ENCODE measurements at regions not wholly inside any gene's neighbourhood (a gene's known extent, or its start where the extent isn't known, plus 50 kb on each side); places are given as distances from the start of the nearest gene placed in this dataset.
"Not testable (repeated sequence)": the region's sequence is repeated elsewhere in the genome, so short reads cannot be mapped to it uniquely, and the experiment has no call there.

GRCh38 chr9:30329431-30329830 lies 2055.0 kb upstream of the ACO1 start:
- H3K36me3 Mint-ChIP-seq, result no peaks in the 10 kb centered on the region
- peaks cover 4% of the 10 kb centered on the region for H3K9me3 Mint-ChIP-seq
- H3K27me3 Mint-ChIP-seq, result no peaks in the 10 kb centered on the region
- H3K4me3 Mint-ChIP-seq, result no peak overlapping the region
- ATAC-seq, result no peak
- H3K4me1 Mint-ChIP-seq (ENCODE audit: low read depth in 2 of 2), result no peaks in the 10 kb centered on the region
- DNase-seq (ENCODE audit: low spot score), result no peak
- H3K27ac Mint-ChIP-seq, result no peak overlapping the region

- Mint-ChIP-seq H3K4me3 (no peak overlapping the region), H3K27ac (no peak overlapping the region), H3K27me3 (no peaks in the 10 kb centered on the region), H3K9me3 (peaks cover 8% of the 10 kb centered on the region), H3K4me1 (ENCODE audit: low read depth in 2 of 2) (no peaks in the 10 kb centered on the region), H3K36me3 (no peaks in the 10 kb centered on the region)
- ATAC-seq, result no peak
- no peak for DNase-seq (ENCODE audit: low spot score)
Measured at GRCh38 chr9:30348904-30349303, 2035.5 kb upstream of the ACO1 start.

- no peak for ATAC-seq
- Mint-ChIP-seq H3K36me3 (no peaks in the 10 kb centered on the region), H3K27ac (no peak overlapping the region), H3K27me3 (no peaks in the 10 kb centered on the region), H3K9me3 (peaks cover 6% of the 10 kb centered on the region), H3K4me1 (ENCODE audit: low read depth in 2 of 2) (no peaks in the 10 kb centered on the region), H3K4me3 (no peak overlapping the region)
- no peak for DNase-seq (ENCODE audit: low spot score)
Measured at GRCh38 chr9:30349526-30350513, 2034.6 kb upstream of the ACO1 start.

- ATAC-seq, result no peak
- H3K9me3 Mint-ChIP-seq, result no peaks in the 10 kb centered on the region
- DNase-seq (ENCODE audit: low spot score), result no peak
- H3K27me3 Mint-ChIP-seq, result no peaks in the 10 kb centered on the region
- no peaks in the 10 kb centered on the region for H3K4me1 Mint-ChIP-seq (ENCODE audit: low read depth in 2 of 2)
- no peak overlapping the region for H3K4me3 Mint-ChIP-seq
- H3K36me3 Mint-ChIP-seq, result no peaks in the 10 kb centered on the region
- no peak overlapping the region for H3K27ac Mint-ChIP-seq
Measured at GRCh38 chr9:30356221-30356620, 2028.2 kb upstream of the ACO1 start.

GRCh38 chr9:30362373-30362772 lies 2022.1 kb upstream of the ACO1 start:
- H3K4me3 Mint-ChIP-seq, result no peak overlapping the region
- H3K27me3 Mint-ChIP-seq, result no peaks in the 10 kb centered on the region
- no peak overlapping the region for H3K27ac Mint-ChIP-seq
- no peak for ATAC-seq
- no peaks in the 10 kb centered on the region for H3K4me1 Mint-ChIP-seq (ENCODE audit: low read depth in 2 of 2)
- no peak for DNase-seq (ENCODE audit: low spot score)
- no peaks in the 10 kb centered on the region for H3K36me3 Mint-ChIP-seq
- no peaks in the 10 kb centered on the region for H3K9me3 Mint-ChIP-seq

- ATAC-seq; H3K4me1 Mint-ChIP-seq (ENCODE audit: low read depth in 2 of 2); H3K27ac Mint-ChIP-seq; DNase-seq (ENCODE audit: low spot score); H3K36me3 Mint-ChIP-seq; H3K4me3 Mint-ChIP-seq; H3K9me3 Mint-ChIP-seq; H3K27me3 Mint-ChIP-seq: not testable (repeated sequence)
Measured at GRCh38 chr9:30366140-30366539, 2018.3 kb upstream of the ACO1 start.

- ATAC-seq (no peak), DNase-seq (ENCODE audit: low spot score) (no peak)
- peaks cover 6% of the 10 kb centered on the region for H3K9me3 Mint-ChIP-seq
- no peaks in the 10 kb centered on the region for H3K27me3 Mint-ChIP-seq
- H3K27ac Mint-ChIP-seq, result no peak overlapping the region
- no peaks in the 10 kb centered on the region for H3K36me3 Mint-ChIP-seq
- H3K4me1 Mint-ChIP-seq (ENCODE audit: low read depth in 2 of 2), result no peaks in the 10 kb centered on the region
- H3K4me3 Mint-ChIP-seq, result no peak overlapping the region
Measured at GRCh38 chr9:30382271-30382670, 2002.2 kb upstream of the ACO1 start.

GRCh38 chr9:30410273-30410672 lies 1974.2 kb upstream of the ACO1 start:
- DNase-seq (ENCODE audit: low spot score) (no peak), ATAC-seq (no peak)
- H3K4me1 Mint-ChIP-seq (ENCODE audit: low read depth in 2 of 2), result no peaks in the 10 kb centered on the region
- H3K27ac Mint-ChIP-seq, result no peak overlapping the region
- peaks cover 7% of the 10 kb centered on the region for H3K9me3 Mint-ChIP-seq
- H3K4me3 Mint-ChIP-seq, result no peak overlapping the region
- no peaks in the 10 kb centered on the region for H3K27me3 Mint-ChIP-seq
- peaks cover 23% of the 10 kb centered on the region for H3K36me3 Mint-ChIP-seq

GRCh38 chr9:30411571-30411970 lies 1972.9 kb upstream of the ACO1 start:
- ATAC-seq, result no peak
- Mint-ChIP-seq H3K27me3 (no peaks in the 10 kb centered on the region), H3K9me3 (peaks cover 7% of the 10 kb centered on the region), H3K4me1 (ENCODE audit: low read depth in 2 of 2) (no peaks in the 10 kb centered on the region), H3K27ac (no peak overlapping the region), H3K4me3 (no peak overlapping the region), H3K36me3 (peaks cover 23% of the 10 kb centered on the region)
- no peak for DNase-seq (ENCODE audit: low spot score)

- no peaks in the 10 kb centered on the region for H3K36me3 Mint-ChIP-seq
- peaks cover 3% of the 10 kb centered on the region for H3K9me3 Mint-ChIP-seq
- H3K27me3 Mint-ChIP-seq, result no peaks in the 10 kb centered on the region
- no peak overlapping the region for H3K27ac Mint-ChIP-seq
- no peak for ATAC-seq
- no peak for DNase-seq (ENCODE audit: low spot score)
- H3K4me1 Mint-ChIP-seq (ENCODE audit: low read depth in 2 of 2), result no peaks in the 10 kb centered on the region
- no peak overlapping the region for H3K4me3 Mint-ChIP-seq
Measured at GRCh38 chr9:30459156-30459555, 1925.3 kb upstream of the ACO1 start.

GRCh38 chr9:30476826-30477225 lies 1907.6 kb upstream of the ACO1 start:
- Mint-ChIP-seq H3K4me3 (no peak overlapping the region), H3K27me3 (no peaks in the 10 kb centered on the region), H3K27ac (no peak overlapping the region), H3K4me1 (ENCODE audit: low read depth in 2 of 2) (no peaks in the 10 kb centered on the region), H3K9me3 (peaks cover 9% of the 10 kb centered on the region), H3K36me3 (peaks cover 4% of the 10 kb centered on the region)
- ATAC-seq (no peak), DNase-seq (ENCODE audit: low spot score) (no peak)

- Mint-ChIP-seq H3K4me1 (ENCODE audit: low read depth in 2 of 2) (no peaks in the 10 kb centered on the region), H3K4me3 (no peak overlapping the region), H3K36me3 (peaks cover 4% of the 10 kb centered on the region), H3K9me3 (peaks cover 6% of the 10 kb centered on the region), H3K27ac (no peak overlapping the region), H3K27me3 (no peaks in the 10 kb centered on the region)
- ATAC-seq, result no peak
- no peak for DNase-seq (ENCODE audit: low spot score)
Measured at GRCh38 chr9:30478684-30479083, 1905.8 kb upstream of the ACO1 start.

GRCh38 chr9:30482499-30482898 lies 1901.9 kb upstream of the ACO1 start:
- Mint-ChIP-seq H3K36me3 (peaks cover 4% of the 10 kb centered on the region), H3K9me3 (peaks cover 3% of the 10 kb centered on the region), H3K27me3 (no peaks in the 10 kb centered on the region), H3K4me3 (no peak overlapping the region), H3K4me1 (ENCODE audit: low read depth in 2 of 2) (no peaks in the 10 kb centered on the region), H3K27ac (no peak overlapping the region)
- no peak for DNase-seq (ENCODE audit: low spot score)
- ATAC-seq, result no peak

- Mint-ChIP-seq H3K27ac (no peak overlapping the region), H3K4me3 (no peak overlapping the region)
Measured at GRCh38 chr9:30484690-30485089, 1899.8 kb upstream of the ACO1 start.

GRCh38 chr9:30504502-30504905 lies 1879.9 kb upstream of the ACO1 start:
- ATAC-seq, result no peak
- Mint-ChIP-seq H3K27me3 (no peaks in the 10 kb centered on the region), H3K9me3 (peaks cover 6% of the 10 kb centered on the region), H3K4me1 (ENCODE audit: low read depth in 2 of 2) (no peaks in the 10 kb centered on the region), H3K36me3 (no peaks in the 10 kb centered on the region), H3K27ac (no peak overlapping the region), H3K4me3 (no peak overlapping the region)
- DNase-seq (ENCODE audit: low spot score), result no peak

More at GRCh38 chr9:30484690-30485089, 1899.8 kb upstream of the ACO1 start:
- no peak for DNase-seq (ENCODE audit: low spot score)
- Mint-ChIP-seq H3K36me3 (peaks cover 4% of the 10 kb centered on the region), H3K9me3 (peaks cover 3% of the 10 kb centered on the region), H3K4me1 (ENCODE audit: low read depth in 2 of 2) (no peaks in the 10 kb centered on the region), H3K27me3 (no peaks in the 10 kb centered on the region)
- ATAC-seq, result no peak

Measured in natural killer cell treated with Interleukin-12 subunit alpha and Interleukin-12 subunit beta and Interleukin-15 and Interleukin-18, amount 100 ng/mL, for 72 hours (primary cell).